DMS 273 (cell line): ENCODE measurements at regions not wholly inside any gene's neighbourhood (a gene's known extent, or its start where the extent isn't known, plus 50 kb on each side); places are given as distances from the start of the nearest gene placed in this dataset.

Source experiments
- DNase-seq: peaks from one replicate; lab custom pipeline; 2025; ENCODE audit not compliant: unreplicated experiment; lab: John Stamatoyannopoulos, UW

- DNase-seq = no peak
Observed at GRCh38 chr21:43304621-43305335, 122.2 kb downstream of the SIK1 start.

GRCh38 chr21:43304206-43304605, 122.7 kb downstream of the SIK1 start:
- DNase-seq = no peak

DNA sequence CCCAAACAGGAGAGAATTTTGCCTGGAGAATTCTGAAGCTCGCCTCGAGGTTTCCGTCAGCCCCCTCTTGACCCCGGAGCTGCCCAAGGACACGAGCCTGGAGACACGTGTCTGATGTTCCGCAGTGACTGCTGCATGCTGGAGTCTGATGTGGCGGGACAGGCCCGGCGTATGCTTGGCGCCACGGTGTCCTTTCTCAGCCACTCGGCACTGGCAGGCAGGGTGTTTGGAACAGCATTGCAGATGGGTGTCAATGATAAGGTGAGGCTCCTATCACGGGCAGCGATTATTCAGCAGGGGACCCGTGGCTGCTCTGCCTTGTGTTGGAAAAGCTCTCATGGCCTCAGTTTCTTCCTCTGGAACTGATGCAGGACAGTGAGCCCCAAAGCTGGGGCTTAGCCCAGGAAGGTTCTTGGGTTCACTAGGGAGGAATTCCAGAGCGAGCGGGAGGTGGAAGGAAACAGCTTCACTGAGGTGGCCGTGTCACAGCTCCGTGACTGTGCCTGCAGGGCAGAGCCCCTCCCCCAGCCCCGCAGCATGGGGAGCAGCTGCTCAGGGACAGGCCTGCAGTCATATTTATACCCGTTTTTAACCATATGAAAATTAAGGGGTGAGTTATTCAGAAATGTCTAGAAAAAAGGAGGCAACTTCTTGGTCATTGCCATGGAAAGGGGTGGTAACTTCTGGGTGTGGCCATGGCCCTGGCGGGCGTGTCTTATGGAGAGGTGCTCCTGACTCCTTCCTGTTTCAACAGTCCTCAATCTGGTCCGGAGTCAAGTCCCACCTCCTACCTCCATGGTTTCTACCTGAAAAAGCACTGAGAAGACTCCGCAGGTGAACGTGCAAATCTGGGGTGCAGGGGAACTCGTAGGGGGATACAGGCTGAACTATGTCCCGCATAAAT, 123.4 kb downstream of the SIK1 start:
- DNase-seq = no peak

- no peak for DNase-seq
Observed at GRCh38 chr21:43302769-43303168, 124.2 kb downstream of the SIK1 start.

GRCh38 chr21:43302062-43302700, 124.8 kb downstream of the SIK1 start:
- no peak for DNase-seq

- no peak for DNase-seq
Observed at GRCh38 chr21:43301409-43302061, 125.4 kb downstream of the SIK1 start.

GRCh38 chr21:43300496-43301408, 126.2 kb downstream of the SIK1 start:
- DNase-seq = no peak

- no peak for DNase-seq
Observed at GRCh38 chr21:43299441-43300277, 127.3 kb downstream of the SIK1 start.

DNA sequence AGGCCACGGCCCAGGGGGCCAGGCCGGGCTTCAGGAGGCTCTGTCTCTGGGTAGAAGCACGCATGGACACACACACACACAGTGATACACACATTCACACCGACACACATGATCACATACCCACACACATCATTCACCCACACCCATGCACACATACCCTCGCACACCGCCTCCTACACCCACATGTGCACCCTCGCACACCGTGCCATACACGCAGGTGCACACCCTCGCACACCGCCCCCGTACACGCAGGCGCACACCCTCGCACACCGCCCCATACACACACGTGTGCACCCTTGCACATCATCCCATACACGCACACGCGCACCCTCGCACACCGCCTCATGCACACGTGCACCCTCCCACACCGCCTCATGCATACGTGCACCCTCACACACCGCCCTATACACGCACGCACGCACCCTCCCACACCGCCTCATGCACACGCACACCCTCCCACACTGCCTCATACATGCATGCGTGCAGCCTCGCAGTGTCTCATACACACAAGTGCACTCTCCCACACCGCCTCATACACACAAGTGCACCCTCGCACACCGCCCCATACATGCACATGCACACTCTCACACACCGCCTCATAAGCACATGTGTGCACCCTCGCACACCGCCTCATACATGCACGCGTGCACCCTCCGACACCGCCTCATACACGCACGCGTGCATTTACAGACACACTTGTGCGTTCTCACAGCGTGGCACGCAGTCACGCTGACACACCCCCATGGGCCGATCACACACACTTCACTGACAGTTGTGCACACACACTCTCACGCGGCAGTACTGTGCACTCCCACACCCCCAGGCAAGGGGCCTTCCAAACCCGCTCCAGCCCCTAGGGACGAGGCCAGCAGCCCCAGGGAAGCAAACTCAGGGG, 128.1 kb downstream of the SIK1 start:
- DNase-seq = no peak

DNA sequence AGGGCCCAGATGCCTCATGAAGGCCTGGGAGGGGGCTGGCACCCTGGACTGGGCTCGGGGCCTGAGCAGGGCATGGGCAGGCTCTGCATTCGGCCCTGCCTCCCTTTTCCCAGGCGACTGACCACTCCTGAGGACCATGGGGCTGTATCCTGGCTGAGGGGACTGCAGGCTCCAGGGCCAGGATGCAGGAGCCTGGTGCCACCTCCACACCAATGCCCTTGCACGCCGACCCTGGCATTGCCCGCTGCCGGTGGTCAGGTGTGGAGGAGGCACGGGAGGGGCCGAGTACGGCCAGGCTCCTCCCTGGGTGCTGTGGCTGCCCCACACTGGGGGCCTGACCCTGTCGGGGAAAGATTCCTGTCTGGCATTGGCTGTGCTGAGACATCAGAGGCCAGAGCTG, 128.9 kb downstream of the SIK1 start:
- no peak for DNase-seq

- no peak for DNase-seq
Observed at GRCh38 chr21:43297391-43297981, 128.7 kb downstream of the CRYAA start.

GRCh38 chr21:43295066-43295958, 126.5 kb downstream of the CRYAA start:
- no peak for DNase-seq

GRCh38 chr21:43294194-43294902, 125.5 kb downstream of the CRYAA start:
- DNase-seq = no peak

- DNase-seq = no peak
Observed at GRCh38 chr21:43292866-43293142, 124.0 kb downstream of the CRYAA start.

DNA sequence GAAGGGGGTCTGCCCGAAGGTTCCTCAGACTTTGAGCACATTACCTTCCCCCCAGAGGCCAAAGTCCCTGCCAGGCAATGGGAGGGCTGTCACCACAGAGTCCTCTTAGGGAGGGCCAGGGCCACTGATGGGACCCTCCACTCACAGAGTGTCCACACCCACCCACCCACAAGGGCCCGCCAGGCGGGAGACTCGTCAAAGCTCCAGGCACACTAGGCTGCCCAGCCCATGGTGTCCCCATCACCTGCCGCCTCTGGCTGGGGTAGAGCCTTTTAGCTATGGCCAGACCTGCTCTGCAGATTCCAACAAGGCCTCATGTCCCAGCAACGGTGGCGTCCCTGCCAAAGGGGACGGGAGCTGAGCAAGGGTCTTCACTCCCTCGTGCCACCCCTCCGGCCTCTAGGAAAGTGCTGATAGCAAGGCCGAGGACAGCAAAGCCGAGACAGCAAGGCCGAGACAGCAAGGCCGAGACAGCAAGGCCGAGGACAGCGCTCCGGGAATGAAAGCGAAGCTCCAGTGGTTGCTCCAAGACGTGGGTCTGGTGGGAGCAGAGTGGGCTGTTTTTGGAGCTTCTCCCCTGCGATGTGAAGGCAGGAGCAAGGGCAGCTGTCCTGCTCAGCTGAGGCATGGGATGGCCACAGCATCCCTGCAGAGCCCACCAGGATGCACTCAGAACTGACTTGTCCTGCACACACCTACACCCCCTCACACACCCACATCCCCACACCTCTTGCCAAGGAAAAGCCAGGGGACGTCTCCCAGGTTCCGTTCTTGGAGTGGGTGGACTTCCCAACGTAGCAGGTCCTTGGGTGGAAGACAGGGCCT, 123.4 kb downstream of the CRYAA start:
- no peak for DNase-seq
